WI38 (cell line): ENCODE measurements at regions not wholly inside any gene's neighbourhood (a gene's known extent, or its start where the extent isn't known, plus 50 kb on each side); places are given as distances from the start of the nearest gene placed in this dataset.

Source experiments
- H3K4me3 ChIP-seq: 2 replicates; pipeline ENCODE4 v1.5.1; 2011; ENCODE audit warnings: low read depth, mild to moderate bottlenecking, control low read depth, low read length
- TF ChIP-seq, protein P1 (sequence below): IDR thresholded peaks from 2 replicates; pipeline ENCODE4 v1.5.1; 2012; ENCODE audit warnings: low read depth, mild to moderate bottlenecking, control low read depth, low read length

DNA sequence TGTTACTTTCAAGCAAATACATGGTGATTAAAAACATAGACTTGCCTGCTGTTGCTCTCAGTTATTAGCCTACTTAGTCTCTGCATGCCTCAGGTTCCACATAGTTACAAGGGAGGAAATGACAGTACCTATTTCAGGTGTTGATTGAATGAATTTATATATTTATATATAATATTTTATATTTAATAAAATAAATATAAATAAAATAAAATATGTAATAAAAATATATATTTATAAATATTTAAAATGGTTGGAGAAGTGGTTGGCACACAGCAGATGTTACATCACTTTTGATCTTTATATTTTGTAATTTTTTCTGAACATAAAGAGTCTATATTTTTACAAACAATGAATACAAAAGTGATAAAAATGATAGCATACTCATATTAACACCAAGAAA lies 716.0 kb upstream of the EYS start:
- TF ChIP-seq, protein P1, sequence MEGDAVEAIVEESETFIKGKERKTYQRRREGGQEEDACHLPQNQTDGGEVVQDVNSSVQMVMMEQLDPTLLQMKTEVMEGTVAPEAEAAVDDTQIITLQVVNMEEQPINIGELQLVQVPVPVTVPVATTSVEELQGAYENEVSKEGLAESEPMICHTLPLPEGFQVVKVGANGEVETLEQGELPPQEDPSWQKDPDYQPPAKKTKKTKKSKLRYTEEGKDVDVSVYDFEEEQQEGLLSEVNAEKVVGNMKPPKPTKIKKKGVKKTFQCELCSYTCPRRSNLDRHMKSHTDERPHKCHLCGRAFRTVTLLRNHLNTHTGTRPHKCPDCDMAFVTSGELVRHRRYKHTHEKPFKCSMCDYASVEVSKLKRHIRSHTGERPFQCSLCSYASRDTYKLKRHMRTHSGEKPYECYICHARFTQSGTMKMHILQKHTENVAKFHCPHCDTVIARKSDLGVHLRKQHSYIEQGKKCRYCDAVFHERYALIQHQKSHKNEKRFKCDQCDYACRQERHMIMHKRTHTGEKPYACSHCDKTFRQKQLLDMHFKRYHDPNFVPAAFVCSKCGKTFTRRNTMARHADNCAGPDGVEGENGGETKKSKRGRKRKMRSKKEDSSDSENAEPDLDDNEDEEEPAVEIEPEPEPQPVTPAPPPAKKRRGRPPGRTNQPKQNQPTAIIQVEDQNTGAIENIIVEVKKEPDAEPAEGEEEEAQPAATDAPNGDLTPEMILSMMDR: no peak
- H3K4me3 ChIP-seq: no peak overlapping the region

GRCh38 chr6:66421570-66421969 lies 714.5 kb upstream of the EYS start:
- no peak overlapping the region for H3K4me3 ChIP-seq
- TF ChIP-seq, protein P1: no peak

GRCh38 chr6:66418906-66419305 lies 711.9 kb upstream of the EYS start:
- TF ChIP-seq, protein P1: no peak
- no peak overlapping the region for H3K4me3 ChIP-seq

DNA sequence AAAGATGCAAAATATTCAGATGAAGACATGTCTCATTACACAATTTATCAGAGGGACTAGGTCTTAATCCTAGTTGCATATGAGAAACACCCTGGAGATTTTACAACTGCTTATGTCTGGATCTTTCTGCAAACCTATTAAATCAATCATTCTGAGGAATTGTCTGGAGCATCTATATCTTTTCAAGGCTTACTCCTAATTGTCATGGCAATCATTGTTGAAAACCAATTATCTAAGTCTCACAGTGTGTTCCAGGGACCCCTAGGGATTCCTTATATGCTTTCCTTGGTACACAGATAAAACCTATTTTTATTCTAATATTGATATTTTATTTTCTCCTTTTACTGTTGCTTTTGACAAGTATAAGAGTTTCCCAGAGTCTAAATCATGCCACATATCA lies 696.9 kb upstream of the EYS start:
- TF ChIP-seq, protein P1: no peak
- H3K4me3 ChIP-seq: no peak overlapping the region

DNA sequence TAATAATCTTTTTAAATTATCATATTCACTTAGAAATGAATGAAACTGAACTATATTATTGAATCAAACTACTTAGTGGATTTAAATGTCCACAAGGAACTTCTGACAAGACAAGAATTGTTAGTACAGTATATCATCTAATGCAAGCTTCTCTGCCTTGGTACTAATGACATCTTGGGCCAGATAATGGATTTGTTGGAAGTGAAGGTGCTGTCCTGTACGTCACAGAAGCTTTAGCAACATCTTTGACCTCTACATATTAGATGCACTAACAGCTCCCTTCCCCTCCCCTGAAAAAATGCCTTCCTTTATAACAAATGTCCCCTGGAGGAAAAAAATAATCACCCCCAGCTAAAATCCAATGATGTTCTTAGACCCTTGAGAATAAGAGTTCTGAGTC lies 695.8 kb upstream of the EYS start:
- TF ChIP-seq, protein P1: no peak
- no peak overlapping the region for H3K4me3 ChIP-seq

GRCh38 chr6:66396549-66396948 lies 689.5 kb upstream of the EYS start:
- H3K4me3 ChIP-seq: no peak overlapping the region
- TF ChIP-seq, protein P1: no peak

DNA sequence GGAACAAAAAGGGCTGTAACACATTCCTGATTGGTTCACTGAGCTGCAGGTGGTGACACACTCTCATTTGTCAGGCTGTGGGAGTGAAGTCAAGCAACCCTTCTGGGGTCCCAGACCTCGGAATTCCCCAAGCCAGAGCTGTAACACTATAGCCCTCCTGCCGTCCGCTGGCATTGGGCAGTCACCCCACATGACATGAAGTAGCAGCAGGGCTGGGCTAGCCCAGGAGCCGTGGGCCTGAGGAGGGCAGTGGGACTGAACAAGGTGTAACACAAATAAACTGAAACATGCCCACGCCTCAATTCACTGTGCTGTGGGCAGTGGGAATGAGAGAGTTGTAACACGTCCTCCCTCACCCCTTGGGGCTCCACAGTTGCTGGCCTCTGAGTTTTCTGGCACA lies 689.1 kb upstream of the EYS start:
- TF ChIP-seq, protein P1: no peak
- no peak overlapping the region for H3K4me3 ChIP-seq
